DOHH2 (cell line): ENCODE measurements at regions not wholly inside any gene's neighbourhood (a gene's known extent, or its start where the extent isn't known, plus 50 kb on each side); places are given as distances from the start of the nearest gene placed in this dataset.

Source experiments
- CTCF ChIP-seq: fragments of 200-600 bp; sonication (generic); IDR thresholded peaks from one replicate; pipeline ENCODE4 v1.5.1; 2014; ENCODE audit warnings: antibody characterized with exemption, mild to moderate bottlenecking, low read depth, low read length; ENCODE audit not compliant: poor library complexity, severe bottlenecking
- EZH2phosphoT487 ChIP-seq: fragments of 200-600 bp; sonication (generic); IDR thresholded peaks from 2 replicates; pipeline ENCODE4 v1.6.1; 2017; ENCODE audit warnings: borderline replicate concordance, mild to moderate bottlenecking, antibody characterized with exemption, low read length, moderate library complexity, mixed read lengths

GRCh38 chr17:73715769-73716168, 71.5 kb upstream of the SDK2 start:
- TF ChIP-seq CTCF, result no peak
- TF ChIP-seq EZH2phosphoT487, result no peak
